Activated CD8-positive, alpha-beta memory T cell treated with anti-CD3 and anti-CD28 coated beads, Interleukin-2, amount 50 U/mL, for 24 hours (primary cell): ENCODE measurements at regions not wholly inside any gene's neighbourhood (a gene's known extent, or its start where the extent isn't known, plus 50 kb on each side); places are given as distances from the start of the nearest gene placed in this dataset.

Experiments used
- DNase-seq: peaks from one replicate; pipeline ENCODE4 v3.0.0-alpha.2; 2020; ENCODE audit errors: extremely low read depth

DNA sequence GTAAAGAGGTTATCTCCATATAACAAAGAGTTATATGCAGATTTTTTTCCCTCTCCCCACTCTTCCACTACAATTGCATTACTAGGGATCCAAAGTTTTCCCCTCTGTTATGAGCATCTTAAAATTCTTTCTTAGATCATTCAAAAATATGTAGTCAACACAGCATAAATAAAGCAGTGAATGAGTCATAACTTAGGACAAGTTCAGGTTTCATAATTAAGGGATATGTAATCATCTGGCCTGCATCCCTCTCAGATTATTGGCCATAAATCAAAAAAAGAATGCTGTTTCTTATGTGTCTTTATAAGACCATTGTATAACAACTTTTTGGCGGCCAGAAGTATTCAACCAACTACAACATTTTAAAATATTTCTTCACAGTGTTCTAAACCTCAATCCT is 1526.1 kb downstream of the KCNT2 start:
- no peak for DNase-seq

DNA sequence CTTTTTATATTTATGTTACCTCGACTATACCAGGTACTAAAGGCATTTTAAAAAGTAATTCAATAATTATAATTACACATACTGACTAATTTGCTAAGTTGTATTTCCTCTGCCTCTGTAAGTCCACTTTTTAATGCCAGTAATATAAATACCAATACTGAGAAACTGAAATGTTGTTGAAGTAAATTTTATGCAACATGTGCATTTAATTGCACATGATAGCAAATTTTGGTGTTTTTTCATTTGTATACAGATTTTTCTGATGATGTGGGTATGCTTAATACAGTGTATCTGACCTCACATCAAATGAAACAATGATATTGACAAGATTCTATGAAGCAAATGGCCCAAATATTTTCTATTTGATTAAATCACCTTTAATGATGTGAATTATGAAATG is 1531.6 kb downstream of the KCNT2 start:
- DNase-seq, result no peak

DNA sequence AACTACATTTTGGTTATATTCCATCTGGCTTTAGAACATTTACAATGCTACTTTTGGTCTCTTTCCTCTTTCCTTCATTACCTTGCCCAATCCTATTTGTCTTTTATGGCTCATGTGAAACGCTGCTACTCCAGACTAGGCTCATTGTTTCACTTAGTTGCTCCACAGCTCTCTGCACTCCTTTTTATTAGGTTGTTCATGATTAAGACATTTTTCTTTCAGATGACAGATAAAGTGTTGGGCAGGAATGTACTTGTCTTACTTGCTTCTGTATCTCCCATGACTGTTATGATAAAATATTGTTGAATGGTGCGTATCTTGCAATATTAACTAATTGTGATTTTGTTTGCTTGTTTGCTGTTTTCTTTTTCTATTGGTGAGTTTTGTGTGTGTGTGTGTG is 1532.3 kb downstream of the KCNT2 start:
- DNase-seq, result no peak

DNA sequence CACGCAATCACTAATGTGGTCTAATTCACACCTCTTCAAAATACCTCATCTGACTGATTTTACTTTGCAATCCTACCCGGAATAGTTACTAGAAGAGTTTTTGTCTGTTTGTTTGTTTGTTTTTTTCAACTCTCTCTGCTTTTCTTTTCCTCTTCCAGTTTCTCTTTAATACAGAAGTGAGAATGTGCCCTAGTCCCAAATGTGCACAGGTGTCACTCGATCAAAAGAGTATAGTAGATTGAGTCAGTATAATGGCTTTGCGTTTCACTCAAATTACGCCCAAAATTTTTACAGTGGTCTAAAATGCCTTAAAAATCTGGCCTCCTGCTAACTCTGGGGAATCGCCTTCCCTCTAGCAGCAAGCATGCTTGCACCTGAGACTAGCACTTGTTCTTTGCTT is 1536.8 kb downstream of the KCNT2 start:
- no peak for DNase-seq

DNA sequence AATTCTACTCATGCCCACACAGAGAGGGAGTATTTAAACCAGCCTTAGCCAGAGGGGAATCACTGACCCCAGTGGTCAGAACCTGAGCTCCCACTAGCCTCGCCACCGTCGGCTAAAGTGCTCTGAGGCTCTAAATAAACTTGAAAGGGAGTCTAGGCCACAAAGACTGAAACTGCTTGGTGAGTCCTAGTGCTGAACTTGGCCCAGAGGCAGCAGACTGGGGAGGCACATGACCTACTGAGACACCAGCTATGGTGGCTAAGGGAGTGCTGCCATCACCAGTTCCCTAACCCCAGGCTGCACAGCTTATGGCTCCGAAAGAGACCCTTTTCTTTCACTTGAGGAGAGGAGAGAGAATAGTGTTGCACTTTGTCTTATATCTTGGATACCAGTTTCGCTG is 1542.8 kb downstream of the KCNT2 start:
- no peak for DNase-seq

DNA sequence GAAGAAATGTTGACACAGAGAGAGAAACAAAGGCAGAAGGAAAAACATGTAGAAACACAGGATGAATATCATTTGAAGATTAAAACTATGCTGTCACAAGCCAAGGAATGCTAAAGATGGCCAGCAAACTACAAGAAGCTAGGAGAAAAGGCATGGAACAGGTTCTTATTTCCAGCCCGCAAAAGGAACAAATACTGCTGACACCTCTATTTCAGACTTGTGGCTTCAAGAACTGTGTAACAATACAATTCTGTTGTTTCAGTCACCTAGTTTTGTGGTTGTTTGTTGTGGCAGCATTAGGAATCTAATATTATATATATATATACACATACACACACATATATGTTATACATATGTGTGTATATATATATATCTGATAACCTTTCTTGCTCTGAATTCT is 1543.9 kb downstream of the KCNT2 start:
- DNase-seq, result no peak

DNA sequence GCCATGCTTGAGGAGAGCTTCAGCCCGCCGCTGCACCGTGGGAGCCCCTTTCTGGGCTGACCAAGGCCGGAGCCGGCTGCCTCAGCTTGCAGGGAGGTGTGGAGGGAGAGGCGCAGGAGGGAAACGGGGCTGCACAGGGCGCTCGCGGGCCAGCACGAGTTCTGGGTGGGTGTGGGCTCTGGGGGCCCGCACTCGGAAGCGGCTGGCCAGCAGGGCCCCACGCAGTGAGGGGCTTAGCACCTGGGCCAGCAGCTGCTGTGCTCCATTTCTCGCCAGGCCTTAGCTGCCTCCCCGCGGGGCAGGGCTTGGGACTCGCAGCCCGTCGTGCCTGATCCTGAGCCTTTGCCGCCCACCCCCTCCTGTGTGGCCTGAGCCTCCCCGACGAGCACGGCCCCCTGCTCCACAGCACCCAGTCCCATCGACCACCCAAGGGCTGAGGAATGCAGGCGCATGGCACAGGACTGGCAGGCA is 1554.0 kb downstream of the KCNT2 start:
- no peak for DNase-seq

DNA sequence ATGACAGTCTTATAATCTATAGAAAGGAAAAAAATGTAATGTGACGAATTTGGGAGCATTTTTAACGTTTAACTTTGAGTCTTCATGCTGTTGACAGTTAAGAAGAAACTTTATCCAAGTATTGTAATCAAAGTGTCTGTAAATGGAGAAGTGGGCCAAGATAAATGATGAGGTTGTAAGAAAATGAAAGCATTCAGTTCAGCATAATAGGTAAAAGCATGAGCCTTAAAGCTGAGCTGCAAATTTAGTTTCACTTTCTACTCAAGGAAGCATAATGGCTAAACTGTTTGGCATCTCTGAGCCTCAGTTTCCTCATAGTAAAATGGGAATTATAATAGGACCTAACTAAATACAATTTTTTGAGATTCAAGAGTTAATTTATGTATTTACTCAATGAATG is 1554.8 kb downstream of the KCNT2 start:
- no peak for DNase-seq

DNA sequence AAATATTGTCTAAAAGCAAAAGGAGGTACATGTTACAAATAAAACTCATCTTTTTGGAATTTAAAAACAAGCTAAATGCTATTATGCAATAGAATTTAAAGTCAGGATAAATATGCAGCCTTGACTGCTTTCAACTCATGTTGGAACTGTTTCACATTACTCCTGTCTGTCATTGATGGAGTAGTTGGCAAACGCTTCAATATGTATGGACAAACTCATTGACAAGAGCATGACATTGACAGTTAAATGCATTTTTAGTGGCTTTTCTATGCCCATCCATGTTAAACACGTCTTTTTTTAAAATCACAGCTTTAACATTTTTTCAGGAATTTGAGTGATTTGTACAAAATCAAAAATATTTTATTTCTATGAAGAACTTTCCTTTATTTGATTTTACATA is 1560.5 kb downstream of the KCNT2 start:
- DNase-seq, result no peak

DNA sequence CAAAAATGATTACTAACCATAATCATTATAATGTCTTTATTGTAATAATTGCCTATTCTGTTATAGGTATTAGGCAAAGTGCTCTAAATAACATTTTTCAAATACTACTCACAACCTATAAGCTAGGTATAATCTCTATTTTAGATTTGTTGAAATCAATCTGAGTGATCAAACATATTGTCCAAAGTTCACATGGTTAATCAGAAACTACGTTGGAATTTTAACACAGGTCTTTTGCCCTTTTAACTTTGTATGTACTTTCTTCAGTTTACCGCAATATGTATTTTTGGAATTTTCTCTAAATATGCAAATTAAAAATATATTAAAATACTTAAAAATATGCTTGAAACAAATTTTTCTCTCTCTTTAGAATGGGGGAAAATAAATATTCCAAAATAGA is 1563.2 kb downstream of the KCNT2 start:
- no peak for DNase-seq

DNA sequence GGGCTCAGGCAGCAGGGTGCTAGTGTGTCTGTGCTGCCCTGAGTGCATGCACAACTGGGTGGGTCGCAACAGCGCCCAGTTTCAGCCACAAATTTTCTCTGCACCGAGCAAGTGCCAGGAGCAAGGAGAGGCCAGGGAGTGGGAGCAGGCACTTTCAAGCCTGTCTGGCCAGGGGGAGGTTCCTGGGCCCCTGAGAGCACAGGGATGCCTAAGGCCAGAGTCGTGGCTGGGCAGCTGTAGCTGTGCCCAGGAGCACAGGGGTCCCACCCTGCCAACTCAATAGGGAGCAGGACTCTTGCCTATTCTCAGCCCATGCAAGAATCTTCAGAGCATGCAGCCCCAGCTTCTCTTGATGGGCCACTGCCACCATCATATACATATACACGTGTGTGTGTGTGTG is 1577.4 kb downstream of the KCNT2 start:
- no peak for DNase-seq

DNA sequence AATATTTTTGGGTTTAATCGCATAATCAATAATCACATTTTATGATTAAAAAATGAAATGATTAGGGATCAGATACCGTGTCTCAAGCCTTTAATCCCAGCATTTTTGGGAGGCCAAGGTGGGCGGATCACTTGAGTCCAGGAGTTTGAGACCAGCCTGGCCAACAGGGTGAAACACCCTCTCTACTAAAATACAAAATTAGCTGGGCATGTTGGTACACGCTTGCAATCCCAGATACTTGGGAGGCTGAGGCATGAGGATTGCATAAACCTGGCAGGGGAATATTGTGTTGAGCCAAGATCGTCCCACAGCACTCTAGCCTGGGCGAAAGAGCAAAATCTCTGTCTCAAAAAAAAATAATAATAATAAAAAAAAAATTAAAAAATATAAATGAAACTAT is 1581.4 kb downstream of the KCNT2 start:
- no peak for DNase-seq

DNA sequence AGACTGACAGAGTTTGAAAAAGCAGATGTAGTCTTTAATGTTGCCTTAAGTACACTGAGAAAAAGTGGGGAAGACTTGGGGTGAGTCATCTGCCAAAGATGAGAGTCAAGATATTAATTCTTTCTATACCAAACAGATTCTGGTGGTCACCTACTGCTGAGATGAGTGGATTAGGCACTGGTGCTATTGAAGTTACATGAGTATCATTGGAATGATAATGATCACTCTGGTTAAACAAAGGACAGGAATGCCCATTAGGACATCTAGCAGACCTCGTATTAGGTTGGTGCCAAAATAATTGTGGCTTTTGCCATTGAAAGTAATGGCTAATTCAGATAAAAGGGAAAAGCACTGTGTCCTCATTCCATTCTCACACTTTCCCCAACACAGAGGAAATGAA is 1588.9 kb downstream of the KCNT2 start:
- no peak for DNase-seq

DNA sequence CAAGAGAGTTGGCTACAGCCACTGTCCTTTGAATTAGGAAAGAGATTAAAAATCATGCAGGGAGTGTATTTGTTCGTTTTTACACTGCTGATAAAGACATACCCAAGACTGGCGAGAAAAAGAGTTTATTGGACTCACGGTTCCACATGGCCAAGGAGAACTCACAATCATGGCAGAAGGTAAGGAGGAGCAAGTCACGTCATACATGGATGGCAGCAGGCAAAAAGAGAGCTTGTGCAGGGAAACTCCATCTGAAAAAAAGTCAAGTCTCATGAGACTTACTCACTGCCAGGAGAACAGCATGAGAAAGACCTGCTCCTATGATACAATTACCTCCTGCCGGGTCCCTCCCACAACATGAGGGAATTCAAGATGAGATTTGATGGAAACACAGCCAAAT is 1595.2 kb downstream of the KCNT2 start:
- no peak for DNase-seq

DNA sequence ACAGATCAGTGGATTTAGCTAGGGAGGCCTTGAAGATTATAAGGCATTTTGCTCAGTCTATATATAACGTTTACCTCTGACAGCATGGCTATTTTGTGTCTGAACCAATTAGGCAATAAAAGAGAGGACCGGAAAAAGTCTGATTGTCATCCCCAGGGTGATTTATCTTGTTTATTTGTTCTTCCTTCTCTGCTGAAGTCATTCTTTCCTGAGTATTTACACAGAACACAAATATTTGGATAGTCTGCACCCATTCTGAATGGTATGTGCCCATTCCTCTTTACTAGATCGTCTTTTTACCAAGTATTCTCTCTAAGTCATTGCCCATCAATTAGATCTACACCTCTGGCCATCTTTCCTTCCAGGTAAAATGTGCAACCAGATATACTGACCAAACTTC is 1602.9 kb downstream of the KCNT2 start:
- DNase-seq, result no peak

DNA sequence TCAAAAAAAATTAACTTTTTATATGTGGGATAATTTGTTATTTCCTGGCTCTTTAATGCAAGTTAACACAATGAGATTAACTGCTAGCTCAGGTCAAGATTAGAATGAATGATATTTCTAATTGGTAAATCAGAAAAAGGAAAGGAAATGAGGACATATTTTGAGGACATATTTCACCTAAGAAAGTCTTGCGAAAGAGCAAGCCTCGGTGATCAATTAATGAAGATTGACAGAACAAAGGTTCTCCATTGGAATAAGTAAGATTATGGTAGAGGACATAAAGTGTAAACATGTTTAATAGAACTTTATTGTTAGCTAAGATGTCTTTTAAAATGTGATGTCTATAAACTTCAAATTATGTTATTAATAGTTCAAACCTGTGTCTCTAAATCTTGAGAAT is 1617.8 kb downstream of the KCNT2 start:
- DNase-seq, result no peak

DNA sequence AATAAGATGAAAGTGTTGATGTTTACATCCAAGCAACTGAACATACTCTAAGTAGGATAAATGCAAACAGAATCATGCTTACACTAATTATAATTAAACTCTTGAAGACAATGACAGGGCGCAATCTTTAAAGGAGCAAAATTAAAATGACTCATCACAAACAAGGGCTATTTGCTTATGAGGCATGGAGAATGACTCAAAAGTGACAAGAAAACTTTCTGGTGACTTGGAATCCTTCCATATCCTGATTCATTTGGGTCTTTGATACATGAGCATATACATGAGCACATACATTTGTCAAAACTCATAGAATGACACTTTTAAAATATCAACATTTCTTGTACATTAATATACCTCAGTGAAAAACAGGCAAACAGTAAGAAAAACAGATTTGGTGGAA is 1632.3 kb downstream of the KCNT2 start:
- DNase-seq, result no peak

DNA sequence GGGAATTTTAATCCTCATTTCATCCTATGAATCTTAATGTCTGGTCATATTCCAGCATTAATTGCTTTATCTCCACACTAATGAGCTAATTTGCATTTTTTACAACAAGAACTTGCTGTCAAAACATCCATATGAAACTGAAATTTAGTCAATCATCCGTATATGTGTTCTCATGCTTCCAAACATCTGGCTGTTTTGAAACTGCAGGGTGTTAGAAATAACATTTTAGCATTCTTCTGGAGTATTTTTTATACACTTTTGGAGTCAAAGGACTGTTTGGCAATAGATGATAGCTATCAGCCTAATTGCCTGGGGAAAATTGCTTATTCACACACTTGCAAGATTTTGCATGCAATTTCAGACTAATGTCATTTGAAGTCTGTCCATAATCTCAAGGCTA is 1639.3 kb downstream of the KCNT2 start:
- DNase-seq, result no peak

DNA sequence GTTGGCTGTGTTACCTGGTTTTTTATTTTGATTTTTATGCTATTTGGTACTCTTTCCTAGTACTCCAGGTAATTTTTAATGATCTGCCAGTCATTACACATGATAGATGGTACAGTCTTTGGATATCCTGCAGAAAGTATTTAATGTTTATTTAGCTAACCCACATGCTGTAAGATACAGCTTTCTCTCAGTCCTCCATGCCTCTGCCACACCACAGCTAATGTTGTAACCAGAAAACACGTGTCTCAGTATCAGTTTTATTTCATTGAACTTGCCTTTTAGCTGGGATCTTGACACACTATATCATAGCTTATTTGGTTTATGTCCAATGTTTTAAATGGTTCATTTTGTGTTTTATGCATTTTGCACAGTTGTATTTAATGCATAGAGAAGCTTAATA is 1648.4 kb downstream of the KCNT2 start:
- no peak for DNase-seq

DNA sequence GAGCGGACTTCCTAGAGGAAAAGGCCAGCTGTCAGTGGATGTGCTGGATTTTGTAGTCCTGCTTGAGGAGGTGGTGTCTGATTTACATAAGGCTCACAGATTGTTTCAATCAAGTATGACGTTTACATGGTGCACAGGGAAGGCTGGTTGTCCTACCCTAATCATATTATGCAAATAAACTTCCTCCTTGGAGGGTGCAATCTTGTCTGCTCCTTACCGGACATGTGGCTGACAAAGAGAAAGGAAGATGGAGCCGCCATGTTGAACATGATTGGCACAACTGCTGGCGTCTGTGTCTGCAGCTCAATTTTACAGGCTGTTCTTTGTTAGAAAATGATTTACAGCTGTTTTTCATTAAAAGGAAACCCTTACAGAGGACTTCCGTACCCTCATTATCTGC is 1656.1 kb downstream of the KCNT2 start:
- no peak for DNase-seq

DNA sequence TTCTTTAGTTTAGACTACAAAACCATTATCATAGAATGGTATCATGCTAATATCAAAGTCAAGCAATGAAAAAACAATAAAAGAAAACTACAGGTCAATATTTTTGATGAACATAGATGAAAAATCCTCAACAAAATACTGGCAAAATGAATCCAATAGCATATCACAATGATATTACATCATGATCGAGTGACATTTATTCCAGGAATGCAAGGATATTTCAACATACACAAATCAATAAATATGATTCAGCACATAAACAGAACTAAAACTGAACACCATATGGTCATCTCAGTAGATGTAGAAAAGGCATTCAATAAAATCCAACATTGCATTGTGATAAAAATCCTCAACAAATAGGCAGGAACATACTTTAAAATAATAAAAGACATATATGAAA is 1657.7 kb downstream of the KCNT2 start:
- no peak for DNase-seq

DNA sequence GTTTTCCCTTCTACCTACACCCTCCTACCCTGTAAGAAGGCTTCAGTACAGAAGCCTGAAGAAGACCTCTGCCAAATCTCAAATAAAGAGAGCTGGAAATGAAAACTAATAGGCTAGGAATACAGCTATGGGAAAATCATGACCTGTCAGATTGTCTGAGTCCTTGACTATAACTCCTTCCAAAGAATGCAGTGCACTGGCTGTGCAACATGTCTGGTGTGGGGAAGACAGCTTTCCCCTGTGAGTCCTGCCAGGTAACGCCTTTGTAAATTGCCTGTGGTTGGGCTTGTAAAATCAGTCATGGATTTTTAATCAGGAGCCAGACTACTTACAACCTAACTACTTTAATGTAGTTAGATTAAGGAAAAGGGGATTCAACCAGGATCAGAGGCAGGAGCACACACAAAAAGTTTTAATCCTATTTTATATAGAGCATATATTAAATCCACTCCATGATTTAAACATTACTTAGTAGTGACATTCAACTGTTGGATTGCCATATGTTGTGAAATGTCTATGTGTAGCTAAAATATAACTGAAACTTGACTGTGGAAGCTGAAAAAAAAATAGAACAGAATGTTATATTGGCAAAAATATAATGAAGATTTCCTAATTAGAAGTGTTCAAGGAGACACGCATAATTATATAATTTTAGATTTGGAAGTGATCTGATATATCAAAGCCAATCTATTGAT is 1667.8 kb downstream of the KCNT2 start:
- DNase-seq, result no peak

DNA sequence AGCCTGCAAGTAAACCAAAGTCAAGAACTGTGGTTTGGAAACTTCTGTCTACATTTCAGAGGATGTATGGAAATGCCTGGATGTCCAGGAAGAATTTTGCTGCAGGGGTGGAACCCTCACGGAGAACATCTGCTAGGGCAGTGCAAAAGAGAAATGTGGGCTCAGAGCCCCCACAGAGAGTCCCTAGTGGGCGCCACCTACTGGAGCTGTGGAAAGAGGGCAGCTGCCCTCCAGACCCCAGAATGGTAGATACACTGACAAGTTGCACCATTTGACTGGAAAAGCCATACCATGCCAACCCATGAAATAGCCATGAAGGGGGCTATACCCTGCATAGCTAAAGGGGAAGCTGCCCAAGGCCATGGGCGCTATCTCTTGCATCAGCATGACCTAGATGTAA is 1672.4 kb downstream of the KCNT2 start:
- no peak for DNase-seq

DNA sequence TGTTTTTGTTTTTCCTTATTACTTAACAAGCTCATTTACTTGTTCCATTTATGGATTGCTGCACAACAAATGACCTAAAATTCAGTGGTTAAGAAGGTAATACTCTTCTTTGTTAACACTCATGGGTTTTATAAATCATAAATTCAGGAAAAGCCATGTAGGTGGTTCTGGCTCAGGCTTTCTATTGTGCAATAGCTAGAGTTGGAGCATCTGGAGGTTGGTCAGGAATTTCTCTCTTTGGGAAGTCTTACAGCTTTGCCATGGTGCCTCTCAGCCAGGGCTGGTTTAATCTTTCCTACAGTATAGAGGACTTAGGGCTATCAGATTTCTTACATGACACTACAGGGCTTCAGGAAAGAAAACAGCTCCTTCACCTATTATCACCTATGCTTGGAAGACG is 1677.1 kb downstream of the KCNT2 start:
- DNase-seq, result no peak
